A673 (cell line): ENCODE measurements at regions not wholly inside any gene's neighbourhood (a gene's known extent, or its start where the extent isn't known, plus 50 kb on each side); places are given as distances from the start of the nearest gene placed in this dataset.

Experiments
- BruUV-seq: library from RNA; stranded (reverse); fragments of 400-500 nt; replicated peaks from 2 replicates; lab custom pipeline; 2021; lab: Mats Ljungman, UMichigan
- CTCF ChIA-PET: fragments of 300-600 bp; sonication (Branson Sonifier 250); formaldehyde crosslinking; loops from one replicate; lab custom pipeline; 2022; ENCODE audit warnings: antibody characterized with exemption; lab: Charles Lee
- POLR2A ChIA-PET: fragments of 300-600 bp; sonication (Branson Sonifier 250); formaldehyde crosslinking; loops from one replicate; lab custom pipeline; 2022; ENCODE audit warnings: antibody characterized with exemption; ENCODE audit not compliant: low non-redundant PET; lab: Charles Lee
- DNase-seq: peaks from one replicate; pipeline ENCODE4 v3.0.0-alpha.2; 2015; ENCODE audit warnings: low spot score
- H3K27ac ChIP-seq: fragments of 200-600 bp; sonication (generic); 2 replicates; pipeline ENCODE4 v1.5.1; 2016; ENCODE audit warnings: mixed run types, low read depth, mild to moderate bottlenecking, mixed read lengths, antibody characterized with exemption, low read length; ENCODE audit not compliant: poor library complexity, severe bottlenecking
- H3K27me3 ChIP-seq: fragments of 200-600 bp; sonication (generic); replicated peaks from 2 replicates; pipeline ENCODE4 v1.6.1; 2017; ENCODE audit warnings: mixed run types, low read depth, mild to moderate bottlenecking, mixed read lengths, antibody characterized with exemption, low read length; ENCODE audit not compliant: insufficient read depth, poor library complexity
- H3K36me3 ChIP-seq: fragments of 200-600 bp; sonication (generic); 2 replicates; pipeline ENCODE4 v1.6.1; 2016; ENCODE audit warnings: mixed run types, mild to moderate bottlenecking, mixed read lengths, antibody characterized with exemption, low read length; ENCODE audit not compliant: insufficient read depth, poor library complexity, severe bottlenecking
- H3K4me1 ChIP-seq: fragments of 200-600 bp; sonication (generic); 2 replicates; pipeline ENCODE4 v1.6.1; 2017; ENCODE audit warnings: mixed run types, mild to moderate bottlenecking, mixed read lengths, antibody characterized with exemption, low read length; ENCODE audit not compliant: insufficient read depth, poor library complexity, severe bottlenecking
- H3K4me3 ChIP-seq: fragments of 200-600 bp; sonication (generic); 2 replicates; pipeline ENCODE4 v1.5.1; 2016; ENCODE audit warnings: low read depth, mixed run types, mild to moderate bottlenecking, mixed read lengths, low read length; ENCODE audit not compliant: poor library complexity, severe bottlenecking
- H3K9me3 ChIP-seq: fragments of 200-600 bp; sonication (generic); 2 replicates; pipeline ENCODE4 v1.6.1; 2016; ENCODE audit warnings: mixed run types, low read depth, mild to moderate bottlenecking, mixed read lengths, antibody characterized with exemption, low read length; ENCODE audit not compliant: poor library complexity, severe bottlenecking
- CTCF ChIP-seq: fragments of 300-800, 200-600 bp; sonication (generic); conservative IDR thresholded peaks from 2 replicates; pipeline ENCODE4 v1.5.1; 2017; ENCODE audit warnings: low read depth, mild to moderate bottlenecking, antibody characterized with exemption, low read length, moderate library complexity, mixed read lengths
- EZH2 ChIP-seq: fragments of 200-600 bp; sonication (generic); IDR thresholded peaks from 2 replicates; pipeline ENCODE4 v1.6.1; 2017; ENCODE audit warnings: borderline replicate concordance, low read depth, mild to moderate bottlenecking, mixed read lengths, antibody characterized with exemption, low read length; ENCODE audit not compliant: poor library complexity, severe bottlenecking
- intact Hi-C: fragments of 100-400 bp; cut with micrococcal nuclease; formaldehyde crosslinking; loops from one replicate; pipeline ENCODE4 v1.10.0; 2022; ENCODE audit not compliant: unreplicated experiment

- CTCF ChIA-PET: no interaction called here
- POLR2A ChIA-PET: no interaction called here
- Histone ChIP-seq H3K4me3 (no peak overlapping the region), H3K4me1 (peaks cover 3% of the 10 kb centered on the region), H3K36me3 (no peaks in the 10 kb centered on the region), H3K27me3 (no peaks in the 10 kb centered on the region), H3K9me3 (no peaks in the 10 kb centered on the region), H3K27ac (no peak overlapping the region)
- no peak for DNase-seq
- intact Hi-C loops: no loop called here
- TF ChIP-seq CTCF: no peak
- TF ChIP-seq EZH2: no peak
- BruUV-seq: no TSS peak
Measured at GRCh38 chr6:104402572-104402971, 457.1 kb downstream of the HACE1 start.

GRCh38 chr6:104401926-104402325 is 457.8 kb downstream of the HACE1 start:
- intact Hi-C loops: no loop called here
- H3K27ac ChIP-seq: no peak overlapping the region
- no TSS peak for BruUV-seq
- no peak for DNase-seq
- CTCF ChIA-PET: no interaction called here
- no peak overlapping the region for H3K4me3 ChIP-seq
- TF ChIP-seq CTCF (no peak), EZH2 (no peak)
- no peaks in the 10 kb centered on the region for H3K36me3 ChIP-seq
- peaks cover 3% of the 10 kb centered on the region for H3K4me1 ChIP-seq
- H3K27me3 ChIP-seq: no peaks in the 10 kb centered on the region
- no peaks in the 10 kb centered on the region for H3K9me3 ChIP-seq
- POLR2A ChIA-PET: no interaction called here

- TF ChIP-seq CTCF: no peak
- TF ChIP-seq EZH2: no peak
- intact Hi-C loops: no loop called here
- ChIA-PET CTCF (no interaction called here), POLR2A (no interaction called here)
- Histone ChIP-seq H3K27me3 (no peaks in the 10 kb centered on the region), H3K4me1 (peaks cover 3% of the 10 kb centered on the region), H3K9me3 (no peaks in the 10 kb centered on the region), H3K27ac (no peak overlapping the region), H3K4me3 (no peak overlapping the region), H3K36me3 (no peaks in the 10 kb centered on the region)
- no peak for DNase-seq
- no TSS peak for BruUV-seq
Measured at GRCh38 chr6:104400844-104401243, 458.9 kb downstream of the HACE1 start.
